ENCODE measurements at regions not wholly inside any gene's neighbourhood (a gene's known extent, or its start where the extent isn't known, plus 50 kb on each side); places are given as distances from the start of the nearest gene placed in this dataset.

- no peak for TF ChIP-seq POLR2A (IDR thresholded peaks at IDR 0.05)
- TF ChIP-seq CTCF (IDR thresholded peaks at IDR 0.05), result no peak
- Histone ChIP-seq H3K9me3 (no peaks in the 10 kb centered on the region), H3K4me1 (no peaks in the 10 kb centered on the region), H3K4me3 (replicated peaks in 1 of 3) (no peak overlapping the region), H3K27me3 (no peaks in the 10 kb centered on the region), H3K27ac (no peak overlapping the region), H3K36me3 (no peaks in the 10 kb centered on the region)
- DNase-seq, result no peak
- intact Hi-C loops (cut with DNase I), result no loop called here
These were observed 723.9 kb upstream of the ARGLU1 start for GRCh38 chr13:107291875-107292274.

GRCh38 chr13:107289540-107289939 is 721.6 kb upstream of the ARGLU1 start:
- Histone ChIP-seq H3K27me3 (no peaks in the 10 kb centered on the region), H3K27ac (no peak overlapping the region), H3K9me3 (no peaks in the 10 kb centered on the region), H3K4me3 (replicated peaks in 1 of 3) (no peak overlapping the region), H3K4me1 (no peaks in the 10 kb centered on the region), H3K36me3 (no peaks in the 10 kb centered on the region)
- TF ChIP-seq POLR2A (IDR thresholded peaks at IDR 0.05), result no peak
- TF ChIP-seq CTCF (IDR thresholded peaks at IDR 0.05), result no peak
- intact Hi-C loops (cut with DNase I), result no loop called here
- 79 to 82% methylated on average over 5 of the region's 5 CpGs for WGBS, 2 donors
- no peak for DNase-seq

DNA sequence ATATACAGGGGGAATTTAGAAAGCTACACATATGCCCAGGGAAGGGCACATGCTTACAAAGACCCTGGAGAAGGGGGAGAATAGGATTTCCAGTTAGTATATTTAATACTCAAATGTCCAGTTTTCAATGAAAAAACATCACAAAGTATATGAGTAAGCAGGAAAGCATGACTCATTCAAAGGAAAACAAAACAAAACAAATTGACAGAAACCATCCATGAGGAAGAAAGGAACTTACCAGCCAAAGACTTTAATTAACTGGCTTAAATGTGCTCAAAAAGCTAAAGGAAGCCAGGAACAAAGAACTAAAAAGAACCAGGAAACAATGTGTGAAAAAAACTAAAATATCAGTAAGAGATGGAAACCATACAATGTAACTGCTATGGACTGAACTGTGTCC is 716.2 kb upstream of the ARGLU1 start:
- no peaks in the 10 kb centered on the region for H3K36me3 ChIP-seq
- no peak for DNase-seq
- no peak for TF ChIP-seq CTCF (IDR thresholded peaks at IDR 0.05)
- no peak for TF ChIP-seq POLR2A (IDR thresholded peaks at IDR 0.05)
- no peak overlapping the region for H3K27ac ChIP-seq
- intact Hi-C loops (cut with DNase I), result no loop called here
- H3K9me3 ChIP-seq, result no peaks in the 10 kb centered on the region
- no peak overlapping the region for H3K4me3 ChIP-seq (replicated peaks in 1 of 3)
- no peaks in the 10 kb centered on the region for H3K27me3 ChIP-seq
- no peaks in the 10 kb centered on the region for H3K4me1 ChIP-seq

DNA sequence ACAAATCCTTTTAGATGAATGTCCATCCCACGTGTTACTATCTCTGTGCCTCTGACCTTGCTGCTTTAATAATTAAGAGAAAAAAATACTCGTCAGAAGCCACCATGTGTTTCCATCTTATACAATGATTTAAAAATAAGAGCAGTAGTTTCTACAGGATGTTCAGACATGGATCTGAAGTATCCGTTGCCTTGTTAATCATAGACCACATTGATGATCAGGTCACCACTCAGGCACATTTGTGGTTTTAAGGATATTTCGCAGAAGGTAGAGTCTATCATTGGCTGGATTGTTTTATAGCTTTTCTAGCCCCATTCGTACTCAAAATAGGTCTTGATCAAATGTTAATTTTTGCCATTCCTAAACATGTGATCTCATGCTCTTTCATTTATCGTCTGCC is 710.0 kb upstream of the ARGLU1 start:
- no peaks in the 10 kb centered on the region for H3K4me1 ChIP-seq
- no peak for DNase-seq
- H3K9me3 ChIP-seq, result no peaks in the 10 kb centered on the region
- no peak overlapping the region for H3K27ac ChIP-seq
- intact Hi-C loops (cut with DNase I), result no loop called here
- H3K36me3 ChIP-seq, result no peaks in the 10 kb centered on the region
- H3K27me3 ChIP-seq, result no peaks in the 10 kb centered on the region
- WGBS, 2 donors, result 91 to 93% methylated on average over 6 of the region's 6 CpGs
- H3K4me3 ChIP-seq (replicated peaks in 1 of 3), result no peak overlapping the region
- TF ChIP-seq CTCF (IDR thresholded peaks at IDR 0.05) (no peak), POLR2A (IDR thresholded peaks at IDR 0.05) (no peak)

DNA sequence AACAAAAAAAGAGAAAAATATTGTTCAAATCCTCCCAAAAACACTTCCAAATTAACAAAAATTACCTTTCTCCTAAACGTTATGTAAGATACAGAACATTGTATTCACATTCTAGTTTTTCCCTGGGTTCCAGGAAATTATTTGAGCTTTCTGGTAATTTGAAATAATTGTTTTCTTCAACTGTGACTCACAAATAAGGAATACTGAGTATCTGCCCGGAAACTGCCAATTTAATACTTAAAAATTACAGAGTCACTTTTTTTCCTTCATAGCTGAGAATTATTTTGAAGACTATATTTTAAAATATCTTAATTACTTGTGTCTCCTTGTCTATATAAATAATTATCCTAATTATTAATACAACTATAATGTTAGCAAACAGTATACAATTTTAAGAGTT is 709.0 kb upstream of the ARGLU1 start:
- TF ChIP-seq POLR2A (IDR thresholded peaks at IDR 0.05) (no peak), CTCF (IDR thresholded peaks at IDR 0.05) (no peak)
- Histone ChIP-seq H3K27me3 (no peaks in the 10 kb centered on the region), H3K27ac (no peak overlapping the region), H3K4me1 (no peaks in the 10 kb centered on the region), H3K36me3 (no peaks in the 10 kb centered on the region), H3K9me3 (no peaks in the 10 kb centered on the region), H3K4me3 (replicated peaks in 1 of 3) (no peak overlapping the region)
- intact Hi-C loops (cut with DNase I), result no loop called here
- no peak for DNase-seq
- WGBS, 2 donors, result 73 to 76% methylated on average over 2 of the region's 2 CpGs

Measured in thyroid gland (tissue), 4 donors.